ENCODE measurements at regions not wholly inside any gene's neighbourhood (a gene's known extent, or its start where the extent isn't known, plus 50 kb on each side); places are given as distances from the start of the nearest gene placed in this dataset.

DNA sequence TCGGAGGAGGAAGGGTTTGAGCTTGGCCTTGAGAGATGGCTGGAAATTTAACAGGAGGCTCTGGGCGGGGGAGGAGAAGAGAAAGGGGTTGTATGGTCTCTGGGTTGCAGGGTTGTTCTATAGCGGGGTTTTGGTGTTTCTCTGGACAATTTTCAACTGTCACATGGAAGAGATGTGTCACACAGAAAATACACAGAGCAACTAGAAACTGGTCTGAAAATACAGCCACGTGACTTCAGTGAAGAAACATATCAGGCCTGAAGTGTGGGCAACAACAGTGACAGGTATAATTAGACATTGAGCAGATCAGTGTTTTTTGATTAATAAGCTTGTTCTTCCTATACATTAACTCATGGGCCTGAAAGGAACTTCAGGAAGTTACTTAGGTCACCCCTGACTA lies 205.3 kb upstream of the HMGA2 start:
- H3K4me3 Mint-ChIP-seq, result no peak overlapping the region

DNA sequence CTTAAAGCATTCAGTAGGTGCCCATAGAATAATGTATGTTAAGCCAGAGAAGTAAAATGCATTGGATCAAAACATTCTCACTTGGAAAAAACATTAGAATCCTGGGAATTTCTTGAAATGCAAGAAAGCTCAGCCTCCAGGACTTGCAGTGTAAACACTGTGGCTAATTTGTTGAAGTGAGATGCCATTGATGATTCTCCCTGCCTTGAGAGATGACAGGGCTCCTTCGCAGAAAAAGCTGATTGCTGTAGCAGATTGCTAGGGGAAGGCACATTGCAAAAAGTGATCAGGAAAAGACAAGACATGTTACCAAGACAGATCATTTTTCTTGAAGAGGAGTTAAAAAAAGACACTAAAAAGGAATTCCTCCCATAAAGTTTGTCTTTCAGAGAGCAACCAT lies 204.2 kb upstream of the HMGA2 start:
- ChIA-PET POLR2A (no interaction called here), CTCF (no interaction called here)
- H3K9me3 ChIP-seq (ENCODE audit: control insufficient read depth in 1 of 2, insufficient read depth in 1 of 2, low read length in 2 of 2), result no peaks in the 10 kb centered on the region
- peaks cover 32% of the 10 kb centered on the region for H3K27me3 Mint-ChIP-seq
- no peak overlapping the region for H3K27ac ChIP-seq (ENCODE audit: low read depth in 1 of 2, low read length in 2 of 2)
- no peaks in the 10 kb centered on the region for H3K4me1 ChIP-seq (ENCODE audit: insufficient read depth, low read length)
- no peak overlapping the region for H3K4me3 Mint-ChIP-seq
- H3K4me1 Mint-ChIP-seq (ENCODE audit: low read depth), result no peaks in the 10 kb centered on the region
- H3K4me3 ChIP-seq (ENCODE audit: low read length), result no peak overlapping the region
- H3K9me3 Mint-ChIP-seq, result no peaks in the 10 kb centered on the region
- no peaks in the 10 kb centered on the region for H3K36me3 Mint-ChIP-seq (ENCODE audit: low read depth)
- DNase-seq (no peak), ATAC-seq (ENCODE audit: poor library complexity) (no peak)
- intact Hi-C loops (cut with DNase I, micrococcal nuclease), result no loop called here
- TF ChIP-seq, protein P1, sequence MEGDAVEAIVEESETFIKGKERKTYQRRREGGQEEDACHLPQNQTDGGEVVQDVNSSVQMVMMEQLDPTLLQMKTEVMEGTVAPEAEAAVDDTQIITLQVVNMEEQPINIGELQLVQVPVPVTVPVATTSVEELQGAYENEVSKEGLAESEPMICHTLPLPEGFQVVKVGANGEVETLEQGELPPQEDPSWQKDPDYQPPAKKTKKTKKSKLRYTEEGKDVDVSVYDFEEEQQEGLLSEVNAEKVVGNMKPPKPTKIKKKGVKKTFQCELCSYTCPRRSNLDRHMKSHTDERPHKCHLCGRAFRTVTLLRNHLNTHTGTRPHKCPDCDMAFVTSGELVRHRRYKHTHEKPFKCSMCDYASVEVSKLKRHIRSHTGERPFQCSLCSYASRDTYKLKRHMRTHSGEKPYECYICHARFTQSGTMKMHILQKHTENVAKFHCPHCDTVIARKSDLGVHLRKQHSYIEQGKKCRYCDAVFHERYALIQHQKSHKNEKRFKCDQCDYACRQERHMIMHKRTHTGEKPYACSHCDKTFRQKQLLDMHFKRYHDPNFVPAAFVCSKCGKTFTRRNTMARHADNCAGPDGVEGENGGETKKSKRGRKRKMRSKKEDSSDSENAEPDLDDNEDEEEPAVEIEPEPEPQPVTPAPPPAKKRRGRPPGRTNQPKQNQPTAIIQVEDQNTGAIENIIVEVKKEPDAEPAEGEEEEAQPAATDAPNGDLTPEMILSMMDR (IDR thresholded peaks at IDR 0.05), result no peak
- no peak overlapping the region for H3K27ac Mint-ChIP-seq
- no peaks in the 10 kb centered on the region for H3K27me3 ChIP-seq (ENCODE audit: control insufficient read depth in 1 of 2, insufficient read depth in 2 of 2, low read length in 2 of 2)
- no peaks in the 10 kb centered on the region for H3K36me3 ChIP-seq (ENCODE audit: insufficient read depth, low read length)

More for the DNA sequence above, 205.3 kb upstream of the HMGA2 start:
- no peak overlapping the region for H3K27ac ChIP-seq (ENCODE audit: low read depth in 1 of 2, low read length in 2 of 2)
- H3K9me3 Mint-ChIP-seq, result no peaks in the 10 kb centered on the region
- no peaks in the 10 kb centered on the region for H3K9me3 ChIP-seq (ENCODE audit: control insufficient read depth in 1 of 2, insufficient read depth in 1 of 2, low read length in 2 of 2)
- TF ChIP-seq, protein P1 (IDR thresholded peaks at IDR 0.05), result no peak
- DNase-seq (no peak), ATAC-seq (ENCODE audit: poor library complexity) (no peak)
- H3K4me1 ChIP-seq (ENCODE audit: insufficient read depth, low read length), result no peaks in the 10 kb centered on the region
- no peak overlapping the region for H3K27ac Mint-ChIP-seq
- no peak overlapping the region for H3K4me3 ChIP-seq (ENCODE audit: low read length)
- no peaks in the 10 kb centered on the region for H3K27me3 ChIP-seq (ENCODE audit: control insufficient read depth in 1 of 2, insufficient read depth in 2 of 2, low read length in 2 of 2)
- H3K36me3 ChIP-seq (ENCODE audit: insufficient read depth, low read length), result no peaks in the 10 kb centered on the region
- POLR2A ChIA-PET, result no interaction called here
- CTCF ChIA-PET, result no interaction called here
- intact Hi-C loops (cut with DNase I, micrococcal nuclease), result no loop called here
- no peaks in the 10 kb centered on the region for H3K36me3 Mint-ChIP-seq (ENCODE audit: low read depth)
- H3K4me1 Mint-ChIP-seq (ENCODE audit: low read depth), result no peaks in the 10 kb centered on the region
- H3K27me3 Mint-ChIP-seq, result peaks cover 37% of the 10 kb centered on the region

DNA sequence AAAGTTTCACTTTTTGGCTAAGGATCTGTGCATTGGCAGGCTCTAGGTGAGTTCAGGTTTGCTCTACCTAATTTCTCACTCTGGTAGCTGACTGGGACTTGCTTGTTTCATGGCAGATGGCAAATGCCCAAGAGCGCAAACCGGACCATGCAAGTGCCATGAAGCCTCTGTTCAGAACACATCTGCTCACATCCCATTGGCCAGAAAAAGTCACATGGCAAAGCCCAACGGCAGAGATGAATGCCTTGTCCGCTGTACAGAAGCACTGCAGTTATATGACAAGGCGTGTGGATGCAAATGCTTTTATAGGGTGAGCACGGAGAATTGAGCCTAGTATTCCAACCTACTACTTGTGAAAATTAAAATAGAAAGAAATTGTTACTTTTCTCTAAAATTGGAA lies 202.2 kb upstream of the HMGA2 start:
- Histone ChIP-seq H3K4me1 (ENCODE audit: insufficient read depth, low read length) (no peaks in the 10 kb centered on the region), H3K9me3 (ENCODE audit: control insufficient read depth in 1 of 2, insufficient read depth in 1 of 2, low read length in 2 of 2) (no peaks in the 10 kb centered on the region), H3K27me3 (ENCODE audit: control insufficient read depth in 1 of 2, insufficient read depth in 2 of 2, low read length in 2 of 2) (no peaks in the 10 kb centered on the region), H3K4me3 (ENCODE audit: low read length) (no peak overlapping the region), H3K36me3 (ENCODE audit: insufficient read depth, low read length) (no peaks in the 10 kb centered on the region), H3K27ac (ENCODE audit: low read depth in 1 of 2, low read length in 2 of 2) (no peak overlapping the region)
- H3K9me3 Mint-ChIP-seq, result no peaks in the 10 kb centered on the region
- ATAC-seq (ENCODE audit: poor library complexity) (no peak), DNase-seq (no peak)
- intact Hi-C loops (cut with DNase I, micrococcal nuclease), result no loop called here
- TF ChIP-seq, protein P1 (IDR thresholded peaks at IDR 0.05), result no peak
- ChIA-PET POLR2A (no interaction called here), CTCF (no interaction called here)
- peaks cover 23% of the 10 kb centered on the region for H3K27me3 Mint-ChIP-seq
- H3K4me3 Mint-ChIP-seq, result no peak overlapping the region
- no peak overlapping the region for H3K27ac Mint-ChIP-seq
- H3K4me1 Mint-ChIP-seq (ENCODE audit: low read depth), result no peaks in the 10 kb centered on the region
- no peaks in the 10 kb centered on the region for H3K36me3 Mint-ChIP-seq (ENCODE audit: low read depth)
